H54 (cell line): ENCODE measurements at regions not wholly inside any gene's neighbourhood (a gene's known extent, or its start where the extent isn't known, plus 50 kb on each side); places are given as distances from the start of the nearest gene placed in this dataset.

Source experiments
- DNase-seq: peaks from one replicate; pipeline ENCODE4 v3.0.0; 2011; ENCODE audit warnings: low spot score, mixed read lengths; ENCODE audit not compliant: insufficient read length
- FAIRE-seq: peaks from 3 replicates; lab custom pipeline; 2011; peaks lifted over from hg19 to GRCh38; lab: Jason Lieb, UNC
- POLR2A ChIP-seq: IDR thresholded peaks from 2 replicates; pipeline ENCODE4 v1.6.1; 2011; ENCODE audit warnings: low read depth, mild to moderate bottlenecking, low read length

DNA sequence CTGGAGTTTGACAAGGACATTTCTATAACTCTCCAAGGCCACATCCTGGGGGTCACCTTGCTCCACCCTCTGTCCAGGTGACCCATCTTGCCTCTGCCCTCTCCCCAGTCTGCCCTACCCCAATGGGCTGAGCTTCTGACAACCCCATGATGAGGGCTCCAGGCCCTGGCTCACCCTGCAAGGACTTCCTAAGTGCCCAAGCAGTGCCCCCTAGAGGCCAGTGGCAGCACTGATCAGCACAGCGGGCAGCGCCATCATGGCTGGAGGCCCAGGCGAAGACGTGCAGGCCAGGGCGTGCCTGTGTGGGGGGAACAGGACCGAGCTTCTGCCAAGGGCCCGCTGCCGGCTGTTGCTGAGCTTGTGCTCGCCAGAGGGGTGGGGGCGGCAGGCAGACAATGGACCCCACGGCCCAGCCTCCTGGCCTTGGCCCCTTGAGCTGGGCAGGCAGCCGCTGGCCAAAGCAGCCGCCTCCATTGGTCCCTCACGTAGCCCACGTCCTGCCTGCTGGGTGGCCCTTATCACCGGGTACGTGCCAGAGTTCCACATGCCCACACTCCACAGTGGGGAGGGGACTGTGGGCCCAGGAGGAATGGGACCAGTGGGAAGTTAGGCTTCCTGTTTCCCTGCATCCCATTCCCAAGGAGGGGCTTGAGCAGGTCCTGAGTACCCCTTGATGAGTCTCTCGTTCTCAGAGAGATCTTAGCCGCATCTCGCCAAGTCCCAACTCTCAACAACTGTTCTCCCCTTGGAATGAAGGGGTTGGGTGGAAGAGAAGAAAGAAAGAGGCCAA, 64.3 kb downstream of the MRPL14 start:
- DNase-seq (no peak), FAIRE-seq (no peak)
- no peak for TF ChIP-seq POLR2A

DNA sequence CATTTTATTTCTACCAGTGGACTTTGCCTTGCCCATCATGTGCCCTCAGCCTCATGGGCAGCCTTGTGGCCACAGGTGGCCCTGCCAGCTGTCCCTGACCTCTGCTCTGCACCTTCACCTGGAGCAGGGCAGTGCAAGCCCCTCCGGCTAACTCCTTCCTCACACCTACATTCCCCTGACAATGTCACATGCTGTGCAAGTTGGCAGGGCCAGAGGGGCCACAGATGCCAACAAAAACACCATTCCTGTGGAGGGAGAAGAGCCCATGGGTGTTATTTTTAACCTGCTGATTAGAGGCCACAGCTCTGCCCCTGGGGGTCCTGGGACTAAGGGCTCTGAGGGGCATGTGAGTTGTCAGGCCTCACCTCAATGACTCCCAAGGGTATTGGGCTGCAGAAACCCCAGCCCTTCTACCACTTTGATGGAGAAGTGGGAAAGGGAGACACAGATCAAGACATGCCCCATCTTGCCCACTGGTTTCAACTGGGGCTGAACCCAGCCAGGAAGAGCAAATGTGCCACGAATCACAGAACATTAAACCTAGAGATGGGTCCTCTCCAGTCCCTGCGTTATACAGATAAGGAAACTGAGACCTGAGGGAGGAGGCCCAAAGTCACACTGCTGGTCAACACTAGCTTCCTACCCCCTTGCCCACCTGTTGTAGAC, 65.0 kb downstream of the MRPL14 start:
- FAIRE-seq (no peak), DNase-seq (no peak)
- TF ChIP-seq POLR2A: no peak

DNA sequence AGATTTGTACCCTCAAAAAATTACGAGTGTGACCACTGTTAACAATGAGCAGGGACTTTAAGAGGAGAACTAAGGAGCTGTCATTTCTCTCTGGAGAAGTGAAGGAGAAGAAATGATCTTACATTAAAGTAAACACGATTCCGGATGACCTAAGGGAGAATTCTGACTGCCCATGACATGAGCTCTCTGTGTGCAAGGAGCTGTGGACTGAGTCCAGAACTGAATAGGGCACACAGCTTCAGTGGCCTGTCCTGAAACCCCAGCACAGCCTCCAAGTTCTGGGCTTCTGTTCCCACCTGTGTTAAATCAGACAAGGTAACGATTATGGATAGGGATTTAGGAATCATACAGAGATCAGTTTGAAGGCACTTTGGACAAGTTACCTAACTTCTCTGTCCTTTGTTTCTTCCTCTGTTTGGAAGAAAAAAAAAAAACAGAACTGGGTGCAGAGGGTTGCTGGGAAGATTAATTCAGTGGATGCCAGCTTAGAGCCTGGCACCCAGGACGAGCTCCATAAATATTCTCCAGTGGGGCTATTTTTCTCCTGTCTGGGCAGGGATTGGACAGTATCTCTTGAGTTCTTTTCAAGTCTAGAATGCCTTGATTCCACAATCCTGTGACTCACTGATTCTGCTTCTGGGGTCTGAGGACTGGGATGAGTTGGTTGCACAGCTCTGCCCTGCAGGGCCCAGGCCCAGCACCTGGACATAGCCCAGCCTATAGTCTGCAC, 65.7 kb downstream of the MRPL14 start:
- no peak for TF ChIP-seq POLR2A
- DNase-seq: no peak
- no peak for FAIRE-seq

DNA sequence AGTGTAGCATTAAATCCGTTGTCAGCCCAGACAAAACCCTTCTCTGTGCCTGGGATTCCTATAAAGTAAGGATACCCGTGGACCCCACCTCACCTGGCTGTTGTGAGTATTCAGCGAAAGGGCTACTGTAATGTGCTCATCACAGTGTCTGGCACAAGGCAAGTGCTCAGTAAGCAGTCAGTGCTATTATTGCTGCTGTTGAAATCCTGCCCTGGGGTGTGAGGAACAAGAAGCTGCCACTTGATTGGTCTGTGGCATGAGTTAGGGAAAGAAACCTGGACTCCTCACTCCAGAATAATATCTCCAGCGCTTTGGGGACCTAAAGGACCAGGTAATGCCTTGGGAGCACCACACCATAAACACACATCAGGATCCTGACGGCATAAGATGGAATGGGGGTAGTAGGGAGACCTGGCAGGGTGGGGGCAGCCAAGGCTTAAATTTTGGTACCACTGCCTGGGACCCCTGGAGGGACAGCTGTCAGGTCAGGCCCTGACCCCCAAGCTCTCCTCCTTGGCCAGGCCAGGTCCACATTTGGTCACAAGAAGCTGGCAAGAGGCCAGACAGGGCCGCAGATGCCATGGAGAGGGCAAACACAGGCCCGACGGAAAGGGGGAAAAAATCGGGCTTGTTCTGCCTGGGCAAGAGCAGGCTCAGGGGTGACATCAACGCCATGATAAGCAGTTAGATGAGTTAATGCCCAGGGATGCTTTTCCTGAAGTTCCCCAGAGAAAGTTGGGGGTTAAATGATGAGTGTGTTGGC, 66.5 kb downstream of the MRPL14 start:
- FAIRE-seq (no peak), DNase-seq (no peak)
- no peak for TF ChIP-seq POLR2A

DNA sequence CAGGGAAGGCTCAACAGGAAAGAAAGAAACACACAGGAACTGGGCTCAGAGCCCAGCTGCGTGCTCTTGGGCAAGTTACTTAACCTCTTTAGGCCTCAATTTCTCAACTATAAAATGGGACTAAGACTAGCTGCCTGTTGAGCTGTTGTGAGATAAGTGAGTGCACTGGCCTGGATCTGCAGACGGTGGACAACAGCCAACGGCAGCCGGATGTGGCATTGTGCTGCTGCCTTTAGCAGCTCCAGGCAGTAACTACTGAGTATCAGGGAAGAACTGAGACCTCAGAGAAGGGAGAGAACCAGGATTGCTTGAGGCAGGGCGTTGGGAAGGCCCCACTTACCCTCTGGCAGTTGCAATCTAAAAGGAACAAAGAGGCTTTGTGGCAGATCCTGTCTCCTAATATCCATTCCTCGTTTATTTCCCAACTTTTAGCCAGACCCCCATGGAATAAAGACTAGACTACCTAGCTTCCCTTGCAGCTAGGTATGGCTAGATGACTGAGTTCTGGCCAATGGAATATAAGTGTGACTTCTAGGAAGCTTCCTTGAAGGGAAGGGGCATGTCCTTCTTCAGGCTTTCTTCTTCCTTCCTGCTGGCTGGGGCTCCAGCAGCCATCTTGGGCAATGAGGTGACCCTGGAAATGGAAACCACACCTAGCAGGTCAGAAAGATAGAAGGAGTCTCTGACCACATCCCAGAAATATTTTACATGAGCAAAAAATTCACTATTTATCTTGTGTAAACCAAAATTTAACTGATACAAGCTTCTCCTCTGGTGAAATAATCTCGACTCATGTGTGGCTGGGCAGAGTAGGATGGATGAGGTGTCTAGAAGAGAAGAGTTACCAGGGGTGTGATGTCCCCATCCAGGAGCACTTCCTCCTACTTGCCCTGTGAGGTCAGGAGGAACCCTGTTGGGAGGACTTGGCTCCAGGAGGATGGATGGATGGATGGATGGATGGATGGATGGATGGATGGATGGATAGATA, 67.6 kb downstream of the MRPL14 start:
- no peak for DNase-seq
- no peak for FAIRE-seq
- TF ChIP-seq POLR2A: no peak

DNA sequence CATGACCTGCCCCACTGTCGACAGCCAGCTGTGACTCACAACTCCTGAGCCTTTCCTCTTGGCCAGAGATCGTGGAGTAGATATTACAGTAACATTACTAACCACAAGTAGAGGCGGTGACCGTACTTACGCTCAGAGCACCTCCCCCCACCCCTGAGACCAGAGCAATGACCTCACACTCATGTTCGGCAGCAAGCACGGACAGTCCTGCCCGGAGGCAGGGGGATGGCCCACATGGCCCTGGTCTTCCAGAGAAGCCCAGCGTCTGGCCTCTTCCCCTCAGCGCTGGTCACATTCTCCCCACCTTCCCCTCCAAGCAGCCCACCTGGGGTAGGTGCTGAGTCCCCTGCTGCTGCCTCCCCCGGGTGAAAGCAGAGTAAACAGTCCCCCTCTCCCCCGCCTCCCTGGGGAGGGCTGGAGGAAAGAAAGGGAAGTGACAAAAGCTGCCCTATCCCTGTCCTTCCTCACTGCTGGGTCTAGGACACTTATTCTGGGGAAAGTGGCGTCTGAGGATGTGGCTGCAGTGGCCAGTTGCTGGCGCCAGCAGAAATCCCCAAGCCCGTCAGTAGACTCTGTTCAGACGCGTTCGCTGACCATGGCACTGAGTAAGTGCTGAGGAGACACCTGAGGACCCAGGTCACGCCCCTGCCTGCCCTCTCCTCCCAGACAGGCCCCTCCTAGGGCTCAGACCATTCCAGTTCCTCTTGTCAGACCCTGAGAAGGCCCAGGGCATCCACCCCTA, 68.5 kb downstream of the MRPL14 start:
- no peak for TF ChIP-seq POLR2A
- DNase-seq (peak; percentile 96), FAIRE-seq (peak; percentile 86)

DNA sequence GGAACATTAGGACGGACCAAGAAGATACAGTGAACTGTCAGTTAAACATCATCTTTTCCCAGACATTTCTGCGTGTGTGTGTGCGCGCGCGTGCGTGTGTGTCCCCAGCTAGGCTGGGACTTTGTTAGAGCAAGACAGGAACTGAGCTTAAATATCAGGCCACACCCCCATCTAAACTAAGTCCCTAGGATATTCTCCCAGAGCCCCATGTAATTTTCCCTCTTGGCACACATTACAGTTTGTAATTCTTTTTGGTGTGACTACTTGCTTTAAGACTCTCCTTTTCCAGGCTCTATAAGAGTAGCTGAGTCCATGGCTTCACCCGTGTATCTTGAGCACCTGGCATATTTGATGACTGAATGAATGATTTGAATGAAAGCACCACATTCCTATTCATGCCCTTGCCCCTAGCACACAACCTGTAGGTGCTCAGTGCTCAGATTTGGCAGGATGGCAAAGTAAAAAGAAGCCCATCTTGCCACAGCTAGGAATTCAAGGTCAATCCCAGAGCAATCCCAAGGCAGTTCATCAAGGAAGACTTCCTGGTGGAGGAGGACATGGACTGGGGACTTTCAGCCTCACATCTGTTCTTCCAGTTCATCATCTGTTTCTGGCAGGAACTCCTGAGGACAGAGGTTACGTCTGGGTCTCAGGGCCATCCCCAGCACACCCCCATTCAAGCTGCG, 69.2 kb downstream of the MRPL14 start:
- FAIRE-seq: no peak
- DNase-seq: no peak
- no peak for TF ChIP-seq POLR2A

DNA sequence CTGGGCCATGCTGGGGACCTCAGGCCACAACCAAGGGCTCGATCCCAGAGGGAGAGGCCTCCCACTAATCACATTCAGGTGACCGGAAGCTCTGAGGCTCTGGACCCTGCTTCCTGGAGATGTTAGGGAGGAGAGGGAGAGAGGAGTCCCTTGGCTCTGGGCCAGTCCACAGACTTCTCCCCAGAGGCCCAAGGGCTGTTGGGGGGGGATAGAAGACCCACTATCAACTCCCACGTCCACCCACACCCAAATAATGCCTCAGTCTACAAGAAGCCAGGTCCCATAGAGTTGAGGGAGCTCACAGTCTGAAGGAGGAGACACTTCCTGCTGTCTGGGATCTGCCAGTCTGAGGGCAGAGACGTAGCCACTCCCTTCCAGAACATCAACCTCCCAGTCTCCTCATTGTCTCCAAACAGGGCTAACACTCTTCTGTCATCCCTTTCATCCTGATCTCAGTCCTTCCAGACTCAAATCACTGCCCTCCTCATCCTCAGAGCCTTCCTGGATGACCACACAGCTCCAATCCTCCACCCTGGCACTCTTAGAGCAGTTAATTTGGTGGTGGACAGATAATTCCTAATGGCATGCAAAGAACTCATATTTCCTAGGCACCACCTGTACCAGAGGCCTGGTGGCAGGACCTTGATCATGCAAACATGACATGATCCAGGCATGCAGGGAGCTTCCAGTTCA, 69.9 kb downstream of the MRPL14 start:
- DNase-seq (no peak), FAIRE-seq (no peak)
- TF ChIP-seq POLR2A: no peak

DNA sequence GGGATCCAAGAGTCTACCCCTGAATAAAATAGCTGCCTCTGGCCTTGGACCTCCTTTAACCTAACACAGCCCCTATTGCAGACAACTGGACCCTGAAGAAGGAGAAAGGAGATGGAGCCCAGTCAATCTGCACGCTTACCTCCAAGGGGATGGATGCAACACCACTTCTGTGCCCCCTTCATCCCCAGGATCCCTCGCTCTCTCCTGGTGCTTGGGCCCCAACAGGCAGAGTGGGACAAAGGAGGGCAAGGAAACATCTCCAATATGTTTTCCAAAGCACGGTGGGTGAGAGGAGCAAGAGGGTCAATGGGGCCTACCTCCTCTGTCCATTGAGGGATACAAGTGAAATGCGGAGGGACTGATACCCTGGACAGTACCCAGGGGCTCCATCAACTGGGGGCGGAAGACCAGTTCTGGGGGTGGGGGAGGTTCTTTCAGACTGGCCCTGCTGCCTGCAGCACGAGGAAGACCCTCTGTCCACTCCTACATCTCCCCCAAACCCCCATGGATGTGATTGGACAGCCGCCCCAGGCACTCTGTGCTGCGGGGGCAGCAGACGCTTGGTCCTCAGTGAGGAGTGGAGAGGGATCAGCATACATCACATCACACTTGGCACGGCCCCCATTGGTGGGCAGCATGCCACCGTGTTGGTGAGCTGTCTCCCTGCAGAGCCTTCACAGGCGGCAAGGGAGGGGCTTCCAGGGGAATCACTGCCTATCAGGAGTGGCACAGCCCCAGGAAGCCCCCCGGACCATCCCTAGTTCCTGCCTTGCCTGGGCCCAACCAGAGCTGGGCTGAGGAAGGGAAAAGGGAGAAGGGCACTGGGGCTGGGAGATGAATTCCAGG, 70.6 kb downstream of the MRPL14 start:
- no peak for DNase-seq
- no peak for FAIRE-seq
- no peak for TF ChIP-seq POLR2A
